ENCODE measurements at regions not wholly inside any gene's neighbourhood (a gene's known extent, or its start where the extent isn't known, plus 50 kb on each side); places are given as distances from the start of the nearest gene placed in this dataset.
"Not testable (repeated sequence)": the region's sequence is repeated elsewhere in the genome, so short reads cannot be mapped to it uniquely, and the experiment has no call there.

DNA sequence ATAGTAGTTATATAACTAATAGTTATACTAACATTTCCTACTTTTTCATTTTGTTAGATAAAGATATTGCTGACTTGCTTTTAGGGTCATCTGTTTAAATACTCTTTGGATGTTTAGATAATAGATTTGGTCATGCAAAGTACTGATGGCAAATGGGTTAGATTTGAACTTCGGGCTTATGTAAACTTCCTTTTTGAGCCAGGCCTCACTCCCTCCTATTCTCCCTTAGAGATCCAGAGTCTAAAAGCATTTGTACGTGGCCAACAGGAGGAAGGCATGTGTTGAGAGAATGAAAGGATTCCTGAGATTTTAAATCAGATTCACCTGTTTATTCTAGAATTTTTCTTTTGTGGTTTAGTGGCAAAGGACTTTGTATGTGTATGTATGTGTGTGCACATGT, 106.4 kb upstream of the GBE1 start:
- H3K4me3 ChIP-seq (ENCODE audit: low read length), result no peak overlapping the region
- TF ChIP-seq, protein P1, sequence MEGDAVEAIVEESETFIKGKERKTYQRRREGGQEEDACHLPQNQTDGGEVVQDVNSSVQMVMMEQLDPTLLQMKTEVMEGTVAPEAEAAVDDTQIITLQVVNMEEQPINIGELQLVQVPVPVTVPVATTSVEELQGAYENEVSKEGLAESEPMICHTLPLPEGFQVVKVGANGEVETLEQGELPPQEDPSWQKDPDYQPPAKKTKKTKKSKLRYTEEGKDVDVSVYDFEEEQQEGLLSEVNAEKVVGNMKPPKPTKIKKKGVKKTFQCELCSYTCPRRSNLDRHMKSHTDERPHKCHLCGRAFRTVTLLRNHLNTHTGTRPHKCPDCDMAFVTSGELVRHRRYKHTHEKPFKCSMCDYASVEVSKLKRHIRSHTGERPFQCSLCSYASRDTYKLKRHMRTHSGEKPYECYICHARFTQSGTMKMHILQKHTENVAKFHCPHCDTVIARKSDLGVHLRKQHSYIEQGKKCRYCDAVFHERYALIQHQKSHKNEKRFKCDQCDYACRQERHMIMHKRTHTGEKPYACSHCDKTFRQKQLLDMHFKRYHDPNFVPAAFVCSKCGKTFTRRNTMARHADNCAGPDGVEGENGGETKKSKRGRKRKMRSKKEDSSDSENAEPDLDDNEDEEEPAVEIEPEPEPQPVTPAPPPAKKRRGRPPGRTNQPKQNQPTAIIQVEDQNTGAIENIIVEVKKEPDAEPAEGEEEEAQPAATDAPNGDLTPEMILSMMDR (IDR thresholded peaks at IDR 0.05; ENCODE audit: insufficient read depth, low read depth, low read length, missing control alignments), result no peak

DNA sequence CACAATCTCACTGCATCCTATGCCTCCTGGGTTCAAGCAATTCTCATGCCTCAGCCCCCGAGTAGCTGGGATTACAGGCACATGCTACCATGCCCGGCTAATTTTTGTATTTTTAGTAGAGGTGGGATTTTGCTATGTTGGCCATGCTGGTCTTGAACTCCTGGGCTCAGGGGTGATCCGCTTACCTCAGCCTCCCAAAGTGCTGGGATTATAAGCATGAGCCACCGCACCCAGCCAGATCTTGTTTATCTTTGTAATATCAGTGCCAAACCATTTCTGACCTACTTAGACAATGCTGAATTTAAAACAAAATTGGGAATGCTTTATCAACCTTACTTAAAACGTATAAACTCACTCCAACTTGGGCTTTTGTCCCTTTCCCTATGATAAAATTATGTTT, 103.7 kb upstream of the GBE1 start:
- not testable (repeated sequence) for DNase-seq (ENCODE audit: low read depth); H3K4me3 ChIP-seq (ENCODE audit: low read length)

More for the DNA sequence above, 106.4 kb upstream of the GBE1 start:
- DNase-seq (ENCODE audit: low read depth), result no peak

DNA sequence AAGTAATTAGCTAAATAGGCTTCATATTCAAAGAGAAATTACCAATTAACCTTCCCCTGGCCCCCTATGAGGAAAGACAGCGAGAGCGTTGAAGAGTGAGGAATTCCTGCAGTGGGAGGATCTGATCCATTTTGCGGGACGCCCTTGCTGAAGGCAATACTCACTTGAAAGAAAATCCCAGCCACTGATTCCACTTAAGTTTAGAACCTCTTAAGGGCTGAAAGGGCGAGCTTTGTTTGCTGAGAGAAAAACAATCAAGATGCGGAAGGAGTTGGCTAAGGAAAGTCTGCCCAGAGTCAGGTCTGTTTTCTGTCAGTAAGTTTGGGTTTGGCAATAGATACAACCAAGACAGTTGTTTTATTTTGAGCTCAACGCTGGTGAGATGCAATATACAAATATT, 102.8 kb upstream of the GBE1 start:
- TF ChIP-seq, protein P1 (IDR thresholded peaks at IDR 0.05; ENCODE audit: insufficient read depth, low read depth, low read length, missing control alignments), result no peak
- DNase-seq (ENCODE audit: low read depth), result no peak
- no peak overlapping the region for H3K4me3 ChIP-seq (ENCODE audit: low read length)

DNA sequence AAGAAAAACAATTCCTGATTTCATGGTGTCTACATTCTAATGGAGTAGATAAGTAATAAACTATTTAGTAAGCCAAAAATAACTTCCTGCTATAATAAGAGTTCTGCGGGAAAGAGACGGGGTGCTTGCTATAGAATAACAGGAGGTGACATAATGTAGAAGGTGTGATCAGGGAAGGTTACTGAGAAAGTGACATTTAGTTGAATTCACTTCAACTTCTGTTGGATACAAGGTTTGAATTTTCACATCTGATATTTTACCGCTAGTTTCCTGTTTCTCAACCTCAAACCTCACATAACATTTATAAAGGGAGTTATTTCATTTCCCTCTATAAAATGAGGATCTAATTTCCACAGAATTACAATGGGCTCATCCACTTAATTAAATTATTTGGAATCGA, 102.3 kb upstream of the GBE1 start:
- TF ChIP-seq, protein P1 (IDR thresholded peaks at IDR 0.05; ENCODE audit: insufficient read depth, low read depth, low read length, missing control alignments), result no peak
- no peak for DNase-seq (ENCODE audit: low read depth)
- no peak overlapping the region for H3K4me3 ChIP-seq (ENCODE audit: low read length)

DNA sequence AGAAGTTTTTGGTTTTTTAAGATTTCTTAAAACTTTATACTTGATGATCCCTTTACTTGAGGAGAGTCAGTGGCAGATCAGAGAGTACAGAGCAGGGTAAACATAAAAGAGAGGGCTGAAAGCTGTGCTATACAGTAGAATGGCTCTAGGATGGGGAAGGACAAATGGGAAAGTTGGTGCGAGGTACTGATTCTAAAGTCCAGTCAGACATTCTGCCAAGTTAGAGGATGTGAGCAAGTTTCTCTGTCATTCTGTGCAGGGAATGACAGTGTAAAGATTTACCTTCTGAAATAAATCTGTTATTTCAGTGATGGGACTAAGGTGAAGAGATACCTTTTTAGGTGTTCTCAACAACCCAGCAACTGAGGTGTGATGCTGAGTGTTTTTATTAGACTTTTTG, 100.1 kb upstream of the GBE1 start:
- no peak for DNase-seq (ENCODE audit: low read depth)
- H3K4me3 ChIP-seq (ENCODE audit: low read length), result no peak overlapping the region
- TF ChIP-seq, protein P1 (IDR thresholded peaks at IDR 0.05; ENCODE audit: insufficient read depth, low read depth, low read length, missing control alignments), result no peak

DNA sequence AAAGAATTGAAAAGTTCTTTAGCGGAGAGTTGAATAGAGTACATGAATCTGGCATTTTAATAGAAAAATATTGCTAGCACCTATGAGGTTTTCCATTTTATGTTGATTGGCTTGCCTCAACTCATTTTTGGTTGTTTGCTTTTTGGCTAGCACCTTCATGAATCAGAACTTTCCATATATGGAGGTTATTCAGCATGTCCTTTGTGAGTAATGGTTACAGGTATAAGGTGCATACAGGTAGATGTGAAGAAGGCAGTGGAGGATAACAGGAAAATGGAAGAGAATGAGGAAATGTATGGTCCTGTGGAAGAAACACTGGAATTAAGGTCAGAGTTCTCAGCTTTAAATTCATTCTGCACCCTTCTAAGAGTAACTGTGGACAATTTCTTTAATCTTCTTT, 98.1 kb upstream of the GBE1 start:
- no peak overlapping the region for H3K4me3 ChIP-seq (ENCODE audit: low read length)
- TF ChIP-seq, protein P1 (IDR thresholded peaks at IDR 0.05; ENCODE audit: insufficient read depth, low read depth, low read length, missing control alignments), result no peak
- DNase-seq (ENCODE audit: low read depth), result peak; percentile 50

DNA sequence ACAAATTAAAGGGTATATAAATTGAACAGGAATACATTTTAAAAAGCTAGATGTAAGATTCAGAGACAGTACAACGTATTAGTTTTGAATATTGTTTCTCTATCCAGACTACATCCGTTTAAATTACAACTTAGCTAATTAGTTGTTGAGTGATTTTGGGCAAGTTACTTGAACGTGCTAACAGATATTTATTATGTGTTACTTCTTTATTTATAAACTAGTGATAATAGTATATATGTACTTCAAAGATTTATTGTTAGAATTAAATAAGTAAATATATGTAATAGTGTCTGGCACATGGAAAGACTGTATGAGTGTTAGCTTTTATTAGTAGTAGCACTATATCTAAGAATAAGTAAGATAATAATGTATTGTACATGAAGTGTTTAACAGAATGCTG, 92.0 kb upstream of the GBE1 start:
- DNase-seq (ENCODE audit: low read depth), result no peak
- TF ChIP-seq, protein P1 (IDR thresholded peaks at IDR 0.05; ENCODE audit: insufficient read depth, low read depth, low read length, missing control alignments), result no peak
- no peak overlapping the region for H3K4me3 ChIP-seq (ENCODE audit: low read length)

DNA sequence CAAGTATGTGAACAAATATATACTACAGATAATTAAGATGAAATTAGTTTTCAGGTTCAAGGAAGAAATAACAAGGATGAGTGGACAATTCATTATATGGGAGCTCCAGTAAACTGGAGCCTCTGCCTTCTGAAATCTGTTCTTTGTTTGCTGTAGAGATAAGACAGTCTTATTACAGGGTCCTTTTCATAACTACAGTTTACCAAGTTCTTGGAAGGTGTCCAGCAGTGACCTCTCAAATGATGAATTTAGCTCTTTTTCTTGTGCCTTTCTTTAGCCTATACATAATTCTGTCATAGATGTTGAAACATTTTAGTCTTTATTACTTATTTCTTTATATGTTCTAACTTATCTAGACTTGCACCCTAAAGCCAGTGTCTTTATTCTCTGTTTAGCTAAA, 89.7 kb upstream of the GBE1 start:
- TF ChIP-seq, protein P1 (IDR thresholded peaks at IDR 0.05; ENCODE audit: insufficient read depth, low read depth, low read length, missing control alignments), result no peak
- no peak overlapping the region for H3K4me3 ChIP-seq (ENCODE audit: low read length)
- no peak for DNase-seq (ENCODE audit: low read depth)

Data from epithelial cell of esophagus (primary cell).